Testis (tissue), 2 donors: ENCODE measurements at regions not wholly inside any gene's neighbourhood (a gene's known extent, or its start where the extent isn't known, plus 50 kb on each side); places are given as distances from the start of the nearest gene placed in this dataset.

ENCODE experiments used
- DNase-seq: peaks from one replicate; pipeline ENCODE4 v3.0.0-alpha.2; 2019
- H3K27ac ChIP-seq, 2 donors: fragments of 200-600 bp; sonication (generic); one replicate each; pipeline ENCODE4 v1.5.1; 2019
- H3K27me3 ChIP-seq: fragments of 200-600 bp; sonication (generic); one replicate; pipeline ENCODE4 v1.5.1; 2019
- H3K36me3 ChIP-seq: fragments of 200-600 bp; sonication (generic); one replicate; pipeline ENCODE4 v1.5.1; 2017; ENCODE audit warnings: low read depth; ENCODE audit errors: missing control alignments
- H3K4me1 ChIP-seq: fragments of 200-600 bp; sonication (generic); one replicate; pipeline ENCODE4 v1.5.1; 2019
- H3K4me3 ChIP-seq, 2 donors: fragments of 200-600 bp; sonication (generic); one replicate each; pipeline ENCODE4 v1.5.1; 2017 to 2019
- H3K9me3 ChIP-seq: fragments of 200-600 bp; sonication (generic); one replicate; pipeline ENCODE4 v1.5.1; 2017
- POLR2A ChIP-seq: fragments of 450-650 bp; IDR thresholded peaks from one replicate; pipeline ENCODE4 v1.6.1; 2017; ENCODE audit warnings: antibody characterized with exemption, mild to moderate bottlenecking, moderate library complexity
- WGBS, 2 donors: methylation state at CpG; one replicate each; pipeline ENCODE4 v1.1.5; 2018; 5-methylcytosine and 5-hydroxymethylcytosine counted together
- intact Hi-C: fragments of 100-400 bp; cut with DNase I; formaldehyde crosslinking; loops from one replicate; pipeline ENCODE4 v1.15.1; 2023; ENCODE audit warnings: low total_unique reads
- TF ChIP-seq, protein P1 (sequence below), 3 experiments: fragments of 450-650 bp in 2 of 3; fragments of 200-600 bp in 1 of 3; sonication (generic) in 1 of 3; IDR thresholded peaks; one replicate each; pipeline ENCODE4 v1.5.1; 2016 to 2019; ENCODE audit warnings: antibody characterized with exemption in 3 of 3, mild to moderate bottlenecking in 2 of 3, moderate library complexity in 1 of 3

GRCh38 chr15:95021816-95022215, 790.5 kb downstream of the MCTP2 start:
- 71 to 93% methylated on average over 2 of the region's 2 CpGs for WGBS, 2 donors
- Histone ChIP-seq H3K9me3 (no peaks in the 10 kb centered on the region), H3K27ac (no peak overlapping the region), H3K27me3 (no peaks in the 10 kb centered on the region), H3K4me3 (no peak overlapping the region), H3K4me1 (no peaks in the 10 kb centered on the region), H3K36me3 (no peaks in the 10 kb centered on the region)
- intact Hi-C loops: no loop called here
- TF ChIP-seq, protein P1, sequence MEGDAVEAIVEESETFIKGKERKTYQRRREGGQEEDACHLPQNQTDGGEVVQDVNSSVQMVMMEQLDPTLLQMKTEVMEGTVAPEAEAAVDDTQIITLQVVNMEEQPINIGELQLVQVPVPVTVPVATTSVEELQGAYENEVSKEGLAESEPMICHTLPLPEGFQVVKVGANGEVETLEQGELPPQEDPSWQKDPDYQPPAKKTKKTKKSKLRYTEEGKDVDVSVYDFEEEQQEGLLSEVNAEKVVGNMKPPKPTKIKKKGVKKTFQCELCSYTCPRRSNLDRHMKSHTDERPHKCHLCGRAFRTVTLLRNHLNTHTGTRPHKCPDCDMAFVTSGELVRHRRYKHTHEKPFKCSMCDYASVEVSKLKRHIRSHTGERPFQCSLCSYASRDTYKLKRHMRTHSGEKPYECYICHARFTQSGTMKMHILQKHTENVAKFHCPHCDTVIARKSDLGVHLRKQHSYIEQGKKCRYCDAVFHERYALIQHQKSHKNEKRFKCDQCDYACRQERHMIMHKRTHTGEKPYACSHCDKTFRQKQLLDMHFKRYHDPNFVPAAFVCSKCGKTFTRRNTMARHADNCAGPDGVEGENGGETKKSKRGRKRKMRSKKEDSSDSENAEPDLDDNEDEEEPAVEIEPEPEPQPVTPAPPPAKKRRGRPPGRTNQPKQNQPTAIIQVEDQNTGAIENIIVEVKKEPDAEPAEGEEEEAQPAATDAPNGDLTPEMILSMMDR (IDR thresholded peaks at IDR 0.05): no peak
- TF ChIP-seq POLR2A: no peak
- no peak for DNase-seq

DNA sequence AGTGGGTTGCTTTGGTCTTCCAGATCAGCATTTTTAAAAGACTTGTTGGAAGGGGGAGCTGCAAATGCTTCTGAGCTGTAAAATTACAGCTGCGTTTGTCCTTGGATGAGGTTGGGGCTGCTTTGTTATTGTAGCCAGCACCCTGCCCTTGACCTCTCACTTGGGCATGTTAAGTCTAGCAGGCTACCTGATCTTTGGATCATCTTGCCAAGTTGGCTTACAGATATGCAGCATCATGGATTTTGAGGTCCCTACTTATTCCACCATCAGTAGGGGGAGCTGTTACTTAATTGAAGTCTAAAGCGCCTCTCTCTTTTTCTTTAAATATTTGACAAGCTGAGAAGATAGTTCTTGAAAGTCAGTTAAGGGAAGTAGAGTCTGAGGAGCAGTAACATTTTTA, 793.0 kb downstream of the MCTP2 start:
- DNase-seq: no peak
- intact Hi-C loops: no loop called here
- 56 to 57% methylated on average over 2 of the region's 2 CpGs for WGBS, 2 donors

DNA sequence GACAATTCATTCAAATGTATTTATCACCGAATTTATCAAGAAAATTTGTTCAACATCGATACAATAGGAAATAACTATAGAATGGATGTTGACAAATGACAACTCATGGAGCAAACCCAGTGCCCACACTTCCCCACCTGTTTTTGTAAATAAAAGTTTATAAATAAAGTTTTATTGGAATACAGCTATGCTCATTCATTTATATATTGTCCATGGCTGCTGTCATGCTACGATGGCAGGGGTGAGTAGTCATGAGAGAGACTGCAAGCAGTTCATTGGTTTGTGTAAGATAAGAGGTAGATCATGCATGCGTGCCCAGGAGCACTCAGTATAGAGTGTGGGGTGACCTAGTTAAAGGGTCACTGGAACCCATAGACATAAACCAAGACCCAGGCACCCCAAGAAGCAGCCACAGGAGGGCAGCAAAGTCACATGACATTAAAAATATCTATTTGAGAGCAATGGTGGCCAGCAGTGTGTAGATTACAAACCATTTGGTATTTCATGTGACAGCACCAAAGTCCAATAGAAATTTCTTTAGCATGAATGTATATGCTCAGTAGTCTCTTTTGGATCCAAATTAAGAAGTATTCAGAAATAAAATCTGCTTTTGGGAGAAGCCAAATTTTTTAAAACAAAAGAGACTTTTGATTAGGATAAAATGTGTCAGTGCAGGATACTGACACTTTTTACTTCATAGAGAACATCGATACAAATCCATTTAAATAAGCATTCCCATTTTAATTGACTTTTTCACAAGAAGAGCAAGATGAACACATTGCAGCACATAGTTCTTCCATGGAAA, 794.8 kb downstream of the MCTP2 start:
- no peak for TF ChIP-seq POLR2A
- TF ChIP-seq, protein P1 (IDR thresholded peaks at IDR 0.05): peak in 1 of 3 experiments; percentile 37
- intact Hi-C loops: no loop called here
- no peaks in the 10 kb centered on the region for H3K36me3 ChIP-seq
- no peak overlapping the region for H3K27ac ChIP-seq
- H3K4me3 ChIP-seq: no peak overlapping the region
- no peaks in the 10 kb centered on the region for H3K9me3 ChIP-seq
- 87 to 93% methylated on average over 5 of the region's 5 CpGs for WGBS, 2 donors
- no peaks in the 10 kb centered on the region for H3K4me1 ChIP-seq
- DNase-seq: peak; percentile 49
- no peaks in the 10 kb centered on the region for H3K27me3 ChIP-seq

More for the DNA sequence above, 793.0 kb downstream of the MCTP2 start:
- H3K27ac ChIP-seq: no peak overlapping the region
- no peak for TF ChIP-seq POLR2A
- TF ChIP-seq, protein P1 (IDR thresholded peaks at IDR 0.05): peak in 1 of 3 experiments; percentile 37
- no peaks in the 10 kb centered on the region for H3K9me3 ChIP-seq
- H3K27me3 ChIP-seq: no peaks in the 10 kb centered on the region
- H3K36me3 ChIP-seq: no peaks in the 10 kb centered on the region
- no peaks in the 10 kb centered on the region for H3K4me1 ChIP-seq
- no peak overlapping the region for H3K4me3 ChIP-seq

DNA sequence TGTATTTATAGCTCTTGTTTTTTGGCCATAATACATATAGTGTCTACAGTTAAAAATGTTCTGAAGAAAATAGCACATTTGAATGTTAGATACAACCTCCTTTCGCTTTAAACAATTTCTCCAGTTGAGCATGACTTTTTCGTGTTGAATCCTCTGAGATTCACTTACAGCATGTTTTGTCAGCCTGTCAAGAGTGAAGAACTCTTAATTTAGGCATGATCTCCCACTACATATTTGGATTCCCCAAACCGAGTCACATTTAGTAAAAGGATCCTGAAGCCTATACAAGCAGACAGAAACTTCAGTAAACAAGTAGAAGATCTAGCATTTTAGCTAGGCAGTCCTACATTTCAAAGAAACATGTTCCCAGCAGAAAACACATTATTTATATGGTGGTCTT, 796.6 kb downstream of the MCTP2 start:
- no peak overlapping the region for H3K27ac ChIP-seq
- no peaks in the 10 kb centered on the region for H3K36me3 ChIP-seq
- WGBS, 2 donors: 73 to 80% methylated on average over 3 of the region's 3 CpGs
- DNase-seq: no peak
- H3K27me3 ChIP-seq: no peaks in the 10 kb centered on the region
- H3K9me3 ChIP-seq: no peaks in the 10 kb centered on the region
- intact Hi-C loops: no loop called here
- no peak overlapping the region for H3K4me3 ChIP-seq
- no peak for TF ChIP-seq POLR2A
- no peaks in the 10 kb centered on the region for H3K4me1 ChIP-seq

DNA sequence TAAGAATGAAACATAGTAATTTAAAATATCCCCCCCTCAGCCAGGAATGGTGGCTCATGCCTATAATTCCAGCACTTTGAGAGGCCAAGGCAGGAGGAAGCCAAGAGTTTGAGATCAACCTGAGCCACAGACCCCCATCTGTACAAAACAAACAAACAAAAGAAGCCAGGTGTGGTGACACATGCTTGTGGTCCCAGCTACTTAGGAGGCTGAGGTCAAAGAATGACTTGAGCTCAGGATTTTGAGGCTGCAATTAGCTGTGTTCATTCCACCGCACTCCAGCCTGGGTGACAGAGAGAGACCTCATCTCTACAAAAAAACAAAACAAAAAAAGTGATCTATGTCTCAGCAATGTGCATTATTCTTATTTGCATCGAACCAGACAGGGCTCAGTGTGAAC, 800.8 kb downstream of the MCTP2 start:
- Histone ChIP-seq H3K4me3 (no peak overlapping the region), H3K4me1 (no peaks in the 10 kb centered on the region), H3K27ac (no peak overlapping the region), H3K36me3 (no peaks in the 10 kb centered on the region), H3K9me3 (no peaks in the 10 kb centered on the region), H3K27me3 (no peaks in the 10 kb centered on the region)
- intact Hi-C loops: no loop called here
- TF ChIP-seq, protein P1 (IDR thresholded peaks at IDR 0.05): no peak
- TF ChIP-seq POLR2A: no peak
- WGBS, 2 donors: 83 to 88% methylated on average over 2 of the region's 2 CpGs
- no peak for DNase-seq
